ENCODE measurements at regions not wholly inside any gene's neighbourhood (a gene's known extent, or its start where the extent isn't known, plus 50 kb on each side); places are given as distances from the start of the nearest gene placed in this dataset.

DNA sequence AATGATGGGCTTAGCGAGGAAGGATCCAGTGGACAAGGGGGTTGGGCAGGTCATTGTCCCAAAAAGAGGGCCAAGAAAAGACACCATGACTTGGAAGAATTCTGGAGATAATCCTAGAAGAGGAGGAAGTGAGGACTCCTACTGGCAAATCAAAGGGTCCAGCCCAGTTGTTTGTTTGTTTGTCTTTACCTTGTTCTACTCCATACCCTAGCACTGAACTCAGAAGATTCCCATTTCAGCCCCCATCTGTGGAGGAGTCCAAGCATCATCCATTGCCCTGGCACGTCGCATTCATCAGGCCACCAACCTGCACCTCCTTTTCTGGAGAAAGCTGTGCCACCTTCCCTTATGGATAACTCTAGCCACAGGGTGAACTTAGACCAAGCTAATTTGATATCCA is 326.2 kb downstream of the EN1 start:
- DNase-seq (ENCODE audit: low read depth in 2 of 2): no peak

DNA sequence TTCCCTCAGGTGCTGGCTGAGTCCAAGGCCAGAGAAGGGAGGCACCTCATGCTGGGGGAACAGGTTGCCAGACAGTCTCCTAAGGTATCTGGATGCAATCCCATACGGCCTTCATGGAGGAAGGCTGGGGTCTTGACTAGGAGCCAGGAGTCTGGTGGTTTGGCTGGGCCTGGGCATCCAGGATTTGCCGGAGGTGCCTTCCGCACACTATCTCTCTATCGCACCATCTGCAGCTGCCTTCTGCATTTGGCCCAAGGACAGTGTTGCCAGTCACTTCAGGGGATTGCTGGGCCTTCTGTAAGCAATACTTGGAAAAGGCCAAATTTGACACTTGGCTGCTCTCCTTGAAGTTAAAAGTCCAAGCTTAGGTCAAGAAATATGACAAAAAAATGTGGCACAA is 327.2 kb downstream of the EN1 start:
- DNase-seq (ENCODE audit: low read depth in 2 of 2): no peak

DNA sequence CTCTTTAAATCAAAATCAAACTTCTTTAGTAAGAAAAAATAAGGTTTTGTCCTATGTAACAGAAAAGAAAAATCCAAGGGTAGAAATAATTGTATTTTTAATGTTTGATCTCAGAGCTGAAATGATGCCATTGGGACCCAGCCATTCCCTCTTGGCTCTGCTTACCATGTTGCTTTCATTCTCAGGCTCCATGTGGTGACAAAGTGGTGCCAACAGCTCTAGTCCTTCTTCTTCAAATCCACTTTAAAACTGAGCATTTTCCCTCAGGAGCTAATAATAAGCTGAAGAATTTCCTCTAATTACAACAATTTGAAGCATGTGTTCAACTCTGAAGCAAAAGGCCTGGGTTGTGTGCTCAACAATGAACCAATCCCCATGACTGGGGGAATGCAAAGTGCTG is 327.9 kb downstream of the EN1 start:
- DNase-seq (ENCODE audit: low read depth in 2 of 2): no peak

DNA sequence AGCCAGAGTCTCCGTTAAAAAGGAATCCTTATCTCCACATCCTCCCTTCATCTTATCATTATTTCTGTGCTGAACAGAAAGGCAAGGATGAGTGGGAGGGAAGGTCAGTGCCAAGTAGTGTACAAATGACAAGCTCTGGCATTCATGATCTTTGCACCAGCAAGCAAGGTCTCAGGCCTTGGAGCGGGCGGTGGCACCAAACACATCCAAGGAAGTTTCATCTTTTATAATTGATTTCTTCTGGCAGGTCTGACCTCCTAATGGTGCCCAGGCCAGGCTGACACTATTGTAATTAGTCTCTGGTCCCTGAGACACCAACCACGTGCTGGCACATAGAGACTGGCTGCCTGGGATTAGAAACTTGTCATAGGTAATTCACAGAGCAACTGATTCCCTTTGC is 336.6 kb downstream of the EN1 start:
- DNase-seq (ENCODE audit: low read depth in 2 of 2): no peak

DNA sequence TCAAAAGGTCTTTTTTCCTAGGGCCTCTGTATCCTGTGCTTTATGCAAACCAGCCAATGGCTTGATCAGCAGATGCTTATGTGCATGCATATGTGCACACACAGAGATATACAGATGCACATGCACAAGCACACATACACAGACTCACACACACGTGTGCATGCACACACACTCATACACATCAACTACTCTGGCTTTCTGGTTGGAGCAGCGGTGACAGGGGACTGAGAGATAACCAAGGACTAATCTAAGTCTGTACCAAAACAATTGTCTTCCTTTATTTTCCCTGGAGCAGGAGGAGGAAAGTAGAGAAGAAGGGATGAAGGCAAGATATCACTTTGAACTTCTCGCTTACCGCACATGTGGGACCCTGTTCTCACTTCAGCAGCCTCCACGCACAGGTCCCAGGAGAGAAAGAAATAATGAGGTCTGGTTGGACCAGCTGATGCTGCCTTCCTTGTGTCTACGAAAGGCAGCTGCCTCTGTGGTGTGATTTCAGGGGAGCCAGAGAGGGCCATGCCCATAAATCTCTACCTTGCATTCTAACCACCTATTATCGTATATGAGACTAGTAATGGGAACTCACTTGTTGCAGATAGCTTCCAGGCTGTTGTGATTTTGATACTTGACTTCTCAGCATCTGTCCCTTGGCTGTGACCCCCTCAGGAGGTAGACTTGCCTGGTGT is 338.0 kb downstream of the EN1 start:
- DNase-seq (ENCODE audit: low read depth in 2 of 2): no peak

DNA sequence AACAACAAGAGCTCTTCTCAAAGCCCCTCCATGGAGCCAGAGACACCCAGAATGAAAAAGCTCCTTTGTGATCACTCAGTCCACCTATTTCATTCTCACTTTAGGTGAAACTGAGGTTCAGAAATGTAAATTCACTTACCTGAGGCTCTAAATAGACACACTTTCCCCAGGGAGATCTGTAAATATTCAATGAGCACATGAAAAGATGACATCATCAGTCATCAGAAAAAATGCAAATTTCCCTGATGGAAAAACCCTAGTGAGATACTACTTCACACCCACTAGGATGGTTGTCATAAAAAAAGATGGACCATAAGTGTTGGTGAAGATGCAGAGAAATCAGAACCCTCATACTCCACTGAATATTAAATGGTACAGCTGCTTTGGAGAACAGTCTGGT is 339.2 kb downstream of the EN1 start:
- no peak for DNase-seq (ENCODE audit: low read depth in 2 of 2)

DNA sequence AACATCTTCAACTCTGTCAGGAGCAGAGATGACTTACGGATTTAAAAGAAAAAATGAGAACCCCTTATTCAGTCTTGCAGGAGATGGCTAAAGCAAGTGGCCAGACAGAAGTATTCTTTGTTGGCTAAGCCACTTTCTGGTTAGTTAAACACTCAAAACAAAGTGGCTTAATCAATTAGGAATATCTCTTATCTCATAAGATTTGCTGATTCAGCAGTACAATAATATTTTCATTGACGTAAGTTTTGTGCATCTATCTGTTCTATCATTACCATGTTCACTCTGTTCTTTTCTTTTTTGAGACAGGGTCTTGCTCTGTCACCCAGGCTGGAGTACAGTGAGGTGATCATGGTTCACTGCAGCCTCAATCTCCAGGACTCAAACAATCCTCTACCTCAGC is 342.0 kb downstream of the EN1 start:
- DNase-seq (ENCODE audit: low read depth in 2 of 2): no peak

DNA sequence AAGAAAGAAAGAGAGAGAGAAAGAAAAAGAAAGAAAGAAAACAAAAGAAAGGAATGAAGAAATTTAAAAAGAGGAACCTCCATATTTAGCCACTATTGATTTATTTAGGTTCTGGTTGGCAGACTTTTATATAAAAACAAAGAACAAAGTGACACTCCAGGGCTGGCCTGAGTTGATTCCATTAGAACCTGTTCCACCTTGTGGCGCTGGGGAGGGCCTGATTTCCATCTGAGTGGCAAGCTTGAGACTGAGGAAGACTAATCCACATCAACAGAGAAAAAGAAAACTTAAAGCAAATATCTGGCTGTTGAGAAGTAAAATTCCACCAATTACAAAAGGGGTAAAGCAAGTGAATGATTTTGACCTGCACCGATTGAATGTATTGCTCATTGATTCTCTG is 345.3 kb downstream of the EN1 start:
- no peak for DNase-seq (ENCODE audit: low read depth in 2 of 2)

DNA sequence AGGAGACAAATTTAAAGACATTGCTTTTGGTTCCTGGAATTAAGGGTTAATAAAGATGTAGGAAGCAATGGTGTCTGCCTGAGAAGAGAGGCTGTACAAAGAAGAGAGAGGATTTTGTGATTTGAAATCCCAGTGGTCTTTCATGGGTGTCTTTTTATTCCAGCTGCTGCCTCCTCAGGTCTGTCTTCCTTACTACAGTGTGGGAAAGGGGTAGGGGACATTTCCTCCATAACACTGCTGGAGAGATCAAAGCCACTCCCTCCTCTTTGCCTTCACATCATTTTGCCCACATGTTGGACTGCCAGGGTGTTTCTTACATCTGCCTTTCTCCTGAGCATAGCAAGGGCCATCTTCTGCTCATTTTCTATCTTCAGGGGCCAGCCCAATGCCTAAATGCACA is 348.5 kb downstream of the EN1 start:
- DNase-seq (ENCODE audit: low read depth in 2 of 2): no peak

DNA sequence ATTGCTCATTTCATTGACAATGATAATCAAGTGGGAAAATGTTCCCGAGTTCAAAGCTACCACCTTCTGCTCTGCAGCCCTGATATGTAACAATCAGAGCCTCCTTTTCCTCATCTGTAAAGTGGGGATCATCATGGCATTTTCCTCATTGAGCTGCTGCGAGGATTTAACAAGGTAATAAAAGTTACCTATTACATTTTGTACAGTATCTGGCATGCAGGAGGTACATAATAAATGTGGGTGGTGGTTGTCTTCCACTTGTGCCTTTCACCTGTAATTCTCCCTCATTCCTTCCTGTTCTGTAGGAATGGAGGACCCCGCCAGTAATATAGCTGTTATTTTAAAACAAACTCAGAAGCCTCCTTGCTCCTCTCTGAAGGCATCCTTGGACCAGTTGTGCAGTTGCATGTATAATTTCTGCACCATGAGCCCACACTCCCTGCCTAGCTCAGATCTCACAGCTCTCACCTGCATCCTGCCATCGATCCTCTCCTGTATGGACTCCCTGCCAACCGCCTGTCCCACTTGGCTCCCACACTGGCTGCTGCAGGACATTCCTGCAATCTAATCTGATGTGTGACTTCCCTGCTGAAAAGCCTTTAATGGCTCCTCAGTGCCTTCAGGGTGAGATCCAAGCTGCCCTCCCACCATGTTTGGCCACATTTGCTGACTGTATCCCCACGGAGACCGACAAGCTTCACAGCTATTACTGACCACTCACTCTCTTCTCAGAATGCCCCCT is 350.4 kb downstream of the EN1 start:
- no peak for DNase-seq (ENCODE audit: low read depth in 2 of 2)

DNA sequence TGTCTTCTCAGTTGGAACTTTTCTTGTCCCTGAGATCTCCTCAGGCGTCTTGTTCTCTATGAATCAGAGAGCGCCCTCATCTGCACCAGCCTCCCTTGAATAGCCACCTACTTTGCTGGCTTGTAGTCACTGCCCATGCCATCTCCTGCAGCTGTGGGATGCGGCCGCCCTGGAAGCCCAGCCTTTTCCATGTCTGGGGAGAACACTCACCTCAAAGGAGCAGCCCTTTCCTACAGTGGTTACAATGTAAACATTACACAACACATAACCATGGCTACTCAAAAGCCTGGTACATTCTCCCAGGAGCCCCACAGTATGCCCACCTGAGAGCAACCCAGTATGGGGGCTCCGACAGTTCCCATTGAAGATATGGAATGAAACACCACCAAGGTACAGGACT is 351.0 kb downstream of the EN1 start:
- DNase-seq (ENCODE audit: low read depth in 2 of 2): no peak

DNA sequence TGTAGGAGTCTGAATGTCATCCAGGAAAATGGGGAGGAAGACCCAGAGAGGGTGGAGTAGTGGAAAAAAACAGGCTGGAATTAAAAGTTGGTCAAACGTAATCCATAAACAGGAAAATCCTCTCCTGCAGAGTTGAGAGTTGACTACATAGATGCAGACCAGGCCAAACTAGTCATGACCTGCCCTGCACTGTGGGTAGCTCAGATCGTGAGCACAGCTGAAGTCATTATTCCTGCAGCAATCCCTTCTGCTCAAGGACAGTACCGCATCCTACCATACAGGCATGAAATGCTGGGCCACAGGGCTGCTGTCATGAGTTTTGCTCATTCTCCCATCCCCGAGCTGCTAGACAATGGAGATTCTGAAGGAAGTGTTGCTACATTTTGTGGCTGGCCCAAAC is 352.2 kb downstream of the EN1 start:
- no peak for DNase-seq (ENCODE audit: low read depth in 2 of 2)

DNA sequence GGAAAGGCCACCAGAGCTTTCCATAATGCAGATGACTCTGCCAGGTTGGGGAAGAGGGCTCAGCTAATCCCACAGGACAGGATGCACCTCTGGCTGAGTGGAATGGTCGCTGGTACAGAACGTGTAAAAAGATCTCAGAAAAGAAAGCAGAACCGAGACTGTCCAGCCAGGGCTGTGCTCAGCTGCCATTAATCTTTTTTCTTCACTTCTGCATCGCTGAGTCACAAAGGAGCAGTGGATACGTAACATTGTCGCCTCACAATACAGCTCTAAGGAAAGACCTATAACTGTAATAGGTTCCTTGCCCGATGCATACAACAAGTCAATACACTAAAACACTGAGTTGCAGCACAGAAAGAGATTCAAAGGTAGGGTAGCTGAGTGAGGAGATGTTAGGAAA is 354.2 kb downstream of the EN1 start:
- DNase-seq (ENCODE audit: low read depth in 2 of 2): no peak

DNA sequence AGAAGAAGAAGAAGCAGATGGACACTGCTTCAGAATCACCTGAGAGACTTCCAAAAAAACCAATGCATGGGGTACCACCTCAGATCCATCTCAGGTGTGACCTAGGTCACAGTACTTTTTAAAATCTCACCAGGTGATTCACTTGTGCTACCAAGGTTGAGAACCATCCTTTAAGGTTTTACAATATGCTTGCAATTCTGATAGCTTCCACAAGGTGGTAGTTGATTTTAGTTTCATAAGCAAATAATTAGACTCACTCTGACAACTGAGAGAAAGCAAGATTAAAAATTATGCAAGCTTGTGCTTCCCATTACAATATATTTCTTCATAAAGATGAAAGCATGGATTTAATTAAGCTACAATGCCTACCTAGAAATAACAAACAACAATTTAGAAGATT is 355.1 kb downstream of the EN1 start:
- peak in 1 of 2 donors; percentile 23 for DNase-seq (ENCODE audit: low read depth in 2 of 2)

DNA sequence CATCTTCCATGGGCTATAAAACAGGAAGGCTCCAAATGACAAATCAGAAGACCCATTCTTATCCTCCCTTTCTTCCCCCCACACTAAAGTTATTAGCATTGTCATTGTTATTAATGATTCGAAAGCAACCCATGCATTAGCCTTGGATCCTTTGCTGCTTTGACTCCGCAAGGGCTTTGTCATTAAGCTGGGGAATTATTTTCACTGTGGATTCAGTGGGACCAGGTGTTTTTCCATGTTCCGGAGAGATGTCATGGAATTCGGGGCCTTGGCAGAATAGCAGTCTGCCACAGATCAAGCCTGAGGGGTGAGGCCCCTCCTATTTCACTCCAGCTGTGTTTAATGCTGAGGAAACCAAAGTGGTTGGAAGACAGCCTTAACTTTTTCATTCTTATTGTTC is 357.1 kb downstream of the EN1 start:
- no peak for DNase-seq (ENCODE audit: low read depth in 2 of 2)

DNA sequence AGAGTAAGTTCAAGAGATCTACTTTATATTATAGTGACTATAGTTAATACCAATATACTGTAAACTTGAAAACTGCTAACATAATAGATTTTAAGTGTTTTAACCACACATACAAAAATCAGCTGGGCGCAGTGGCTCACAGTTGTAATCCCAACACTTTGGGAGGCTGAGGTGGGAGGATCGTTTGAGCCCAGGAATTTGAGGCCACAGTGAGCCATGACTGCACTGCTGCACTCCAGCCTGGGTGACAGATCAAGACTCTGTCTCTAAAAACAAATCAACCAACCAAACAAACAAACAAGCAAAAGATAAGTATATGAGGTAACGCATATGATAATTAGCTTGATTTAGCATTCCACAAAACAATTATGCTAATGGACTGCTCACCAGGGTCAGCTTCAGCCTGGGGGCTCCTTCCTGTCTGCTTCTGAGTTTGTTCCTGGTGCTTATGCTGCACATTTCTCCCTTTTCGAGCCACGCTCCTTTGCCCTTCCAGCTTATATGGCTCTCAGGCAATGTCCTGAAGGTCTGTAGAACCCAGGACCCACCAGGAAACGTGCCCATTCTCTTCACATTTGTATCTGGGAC is 357.6 kb downstream of the EN1 start:
- no peak for DNase-seq (ENCODE audit: low read depth in 2 of 2)

DNA sequence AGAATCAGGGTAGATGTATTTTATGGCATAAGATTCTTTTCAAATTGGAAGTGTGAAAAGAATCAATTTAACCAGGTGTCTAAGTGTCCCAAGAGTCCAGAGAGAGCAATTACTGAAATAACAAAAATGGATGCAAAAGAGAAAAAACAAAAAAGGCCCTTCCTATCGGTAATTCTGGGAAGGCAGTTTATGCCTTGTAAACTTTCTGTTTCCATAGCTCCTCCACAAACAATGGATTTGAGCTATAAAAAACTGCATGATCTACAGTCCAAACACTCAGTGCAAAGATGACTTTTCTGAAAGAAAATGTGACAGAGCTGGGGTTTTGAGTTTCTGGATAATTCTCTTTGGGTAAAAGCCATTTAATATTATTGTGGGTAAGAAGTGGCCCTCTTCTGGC is 366.1 kb downstream of the EN1 start:
- no peak for DNase-seq (ENCODE audit: low read depth in 2 of 2)

DNA sequence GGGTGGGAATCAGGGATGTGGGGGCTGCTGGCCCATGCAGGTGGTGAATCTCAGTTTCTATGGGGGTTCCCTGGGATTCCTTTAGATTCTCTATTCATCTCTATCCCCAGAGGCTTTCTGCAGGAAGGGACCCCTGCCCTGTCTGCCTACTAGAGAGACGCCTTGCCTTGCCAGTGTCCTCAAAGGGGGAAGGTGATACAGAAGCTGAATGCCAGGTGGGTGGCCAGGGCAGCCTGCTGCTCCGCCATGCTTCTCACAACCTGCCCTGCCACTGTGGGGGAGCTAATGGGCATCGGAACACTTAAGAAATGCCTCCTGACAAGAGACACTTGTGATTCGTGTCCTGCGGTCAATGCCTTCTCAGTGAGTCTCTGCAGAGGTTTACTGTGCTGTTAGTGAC is 368.4 kb downstream of the EN1 start:
- DNase-seq (ENCODE audit: low read depth in 2 of 2): no peak

DNA sequence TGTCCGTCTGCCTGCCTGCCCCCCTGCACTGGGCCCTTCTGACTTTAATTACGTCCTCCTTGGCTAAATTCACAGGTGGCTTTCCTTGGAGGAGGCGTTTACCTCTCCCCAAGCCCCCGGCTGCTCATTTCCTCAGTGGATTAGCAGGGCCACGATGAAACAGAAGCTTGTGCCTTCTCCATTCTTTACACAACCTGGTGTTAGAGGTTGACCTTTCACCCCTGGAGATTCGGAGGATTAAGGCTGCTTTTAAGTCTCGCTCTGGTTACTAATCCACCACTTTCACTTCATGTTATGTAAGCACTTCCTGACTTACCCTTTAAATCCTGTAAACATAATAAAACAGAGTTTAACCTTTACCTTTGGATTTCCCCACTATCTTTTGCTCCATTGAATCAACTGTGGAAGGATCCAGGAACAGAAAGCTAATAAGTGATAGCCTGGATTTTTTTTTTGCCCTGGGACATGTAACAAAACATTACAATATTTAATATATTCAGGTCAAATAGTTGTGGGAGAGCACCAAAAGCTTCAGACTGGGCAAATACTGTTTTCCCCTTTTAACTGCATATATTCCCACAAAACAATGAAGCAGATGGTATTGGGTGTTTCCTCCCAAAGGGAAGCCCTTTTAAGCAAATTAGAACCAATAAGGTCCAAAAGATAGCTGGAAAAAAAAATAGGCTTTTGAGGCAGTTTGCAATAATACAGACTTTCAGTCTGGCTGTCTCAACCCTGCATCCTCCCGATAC is 370.2 kb downstream of the EN1 start:
- DNase-seq (ENCODE audit: low read depth in 2 of 2): no peak

DNA sequence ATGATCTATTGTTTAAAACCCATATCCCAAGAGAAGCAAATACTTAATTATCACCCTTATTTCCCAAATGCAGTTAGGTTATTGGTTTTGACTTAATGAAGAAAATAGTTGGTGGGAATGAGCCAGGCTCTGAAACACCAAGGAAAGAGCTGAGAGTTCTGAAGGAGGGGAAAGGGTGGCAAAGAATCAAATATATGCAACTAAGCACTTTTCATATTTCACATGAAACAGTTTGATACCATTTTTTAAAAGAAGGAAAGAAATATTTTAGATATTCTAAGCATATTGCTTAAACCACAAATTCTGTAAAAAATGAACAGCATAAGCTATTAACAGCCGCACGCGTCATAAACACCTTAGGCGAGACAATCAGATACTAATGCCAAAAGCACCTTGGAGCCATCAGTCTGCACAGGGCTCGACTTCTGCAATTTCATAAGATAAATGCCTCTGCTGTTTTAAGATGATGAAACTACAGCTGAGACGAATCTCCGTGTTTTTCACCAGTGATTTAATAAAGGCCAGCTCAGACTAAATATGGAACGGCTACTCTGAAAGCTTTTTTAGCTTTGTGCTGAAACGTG is 371.7 kb downstream of the EN1 start:
- no peak for DNase-seq (ENCODE audit: low read depth in 2 of 2)

DNA sequence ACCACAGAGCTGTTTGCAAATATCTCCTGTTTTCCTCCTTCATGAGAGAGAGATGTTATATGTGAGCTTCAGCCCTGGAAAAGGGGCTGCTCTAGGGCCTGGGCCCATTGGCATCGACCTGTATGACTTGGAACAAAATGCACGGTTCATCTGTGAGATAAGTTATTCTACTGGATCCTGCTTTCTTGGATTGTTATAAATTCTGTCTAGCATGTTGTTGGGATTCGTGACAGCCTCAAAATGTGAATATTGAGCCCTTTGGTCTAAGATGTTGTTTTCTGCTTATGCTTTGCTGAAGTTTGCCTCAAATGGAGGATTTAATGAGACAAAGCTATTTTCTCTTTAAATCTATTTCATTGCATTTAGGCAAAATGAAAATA is 372.9 kb downstream of the EN1 start:
- no peak for DNase-seq (ENCODE audit: low read depth in 2 of 2)

DNA sequence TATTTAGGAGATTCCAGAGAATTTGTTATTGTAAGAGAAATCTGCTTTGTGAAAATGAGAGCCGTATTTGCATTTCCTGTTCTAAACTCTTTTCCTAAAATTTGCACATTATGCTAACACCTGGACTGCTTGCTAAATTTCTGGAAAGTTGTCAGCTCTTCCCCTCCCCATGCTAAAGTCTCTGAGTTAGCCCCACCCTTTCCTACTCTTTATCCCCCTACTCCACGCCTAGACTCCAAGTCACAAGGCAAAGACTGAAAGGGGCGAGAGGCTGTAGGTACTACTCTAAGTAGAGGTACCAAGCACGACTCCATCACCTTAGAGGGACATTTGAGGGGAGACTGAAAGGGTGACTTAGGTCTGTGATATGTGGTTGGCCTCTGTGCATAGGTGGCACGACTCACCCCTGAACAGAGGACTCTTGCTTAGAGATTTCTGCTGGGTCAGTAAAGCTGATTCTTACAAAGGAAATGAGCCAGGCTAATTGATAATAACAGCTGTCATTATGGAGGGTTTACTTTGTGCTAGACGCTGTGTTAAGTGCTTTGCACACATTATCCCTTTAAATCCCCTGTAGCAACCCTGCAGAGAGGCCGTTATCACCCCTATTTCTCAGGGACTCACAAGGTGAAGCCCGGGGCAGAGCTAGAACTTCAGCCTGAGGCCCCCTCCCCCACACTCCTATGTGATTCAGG is 373.5 kb downstream of the EN1 start:
- DNase-seq (ENCODE audit: low read depth in 2 of 2): no peak
